CD4-positive, alpha-beta T cell treated with Interleukin-10 for 1 hour (primary cell): ENCODE measurements at regions not wholly inside any gene's neighbourhood (a gene's known extent, or its start where the extent isn't known, plus 50 kb on each side); places are given as distances from the start of the nearest gene placed in this dataset.

ENCODE experiments used
- DNase-seq: peaks from one replicate; pipeline ENCODE4 v3.0.0-alpha.2; 2020

- no peak for DNase-seq
Measured at GRCh38 chr12:87782838-87783237, 246.4 kb downstream of the C12orf50 start.

- no peak for DNase-seq
Measured at GRCh38 chr12:87779858-87780498, 249.2 kb downstream of the C12orf50 start.

- DNase-seq = no peak
Measured at GRCh38 chr12:87779016-87779415, 250.2 kb downstream of the C12orf50 start.

- no peak for DNase-seq
Measured at GRCh38 chr12:87778065-87778464, 251.1 kb downstream of the C12orf50 start.

GRCh38 chr12:87775784-87776183 lies 253.4 kb downstream of the C12orf50 start:
- no peak for DNase-seq

GRCh38 chr12:87775051-87775450 lies 254.2 kb downstream of the C12orf50 start:
- DNase-seq = no peak

GRCh38 chr12:87772401-87772800 lies 256.8 kb downstream of the C12orf50 start:
- no peak for DNase-seq

GRCh38 chr12:87768501-87769287 lies 260.5 kb downstream of the C12orf50 start:
- no peak for DNase-seq

GRCh38 chr12:87766044-87766443 lies 263.2 kb downstream of the C12orf50 start:
- DNase-seq = no peak

GRCh38 chr12:87760943-87761342 lies 268.3 kb downstream of the C12orf50 start:
- no peak for DNase-seq

- no peak for DNase-seq
Measured at GRCh38 chr12:87758271-87758670, 270.9 kb downstream of the C12orf50 start.

GRCh38 chr12:87756721-87757120 lies 272.5 kb downstream of the C12orf50 start:
- DNase-seq = no peak

- no peak for DNase-seq
Measured at GRCh38 chr12:87756111-87756510, 273.1 kb downstream of the C12orf50 start.

- DNase-seq = no peak
Measured at GRCh38 chr12:87728931-87729593, 300.1 kb downstream of the C12orf50 start.

- DNase-seq = no peak
Measured at GRCh38 chr12:87720967-87721366, 308.2 kb downstream of the C12orf50 start.

GRCh38 chr12:87704374-87704773 lies 324.8 kb downstream of the C12orf50 start:
- DNase-seq = no peak

GRCh38 chr12:87690236-87690810 lies 338.9 kb downstream of the C12orf50 start:
- no peak for DNase-seq

- DNase-seq = no peak
Measured at GRCh38 chr12:87689196-87689595, 340.0 kb downstream of the C12orf50 start.

GRCh38 chr12:87687362-87687761 lies 341.8 kb downstream of the C12orf50 start:
- no peak for DNase-seq

- no peak for DNase-seq
Measured at GRCh38 chr12:87685696-87686095, 343.5 kb downstream of the C12orf50 start.

- no peak for DNase-seq
Measured at GRCh38 chr12:87679251-87679650, 349.9 kb downstream of the C12orf50 start.

- DNase-seq = no peak
Measured at GRCh38 chr12:87678453-87678852, 350.7 kb downstream of the C12orf50 start.

- no peak for DNase-seq
Measured at GRCh38 chr12:87676731-87677130, 352.5 kb downstream of the C12orf50 start.

- DNase-seq = no peak
Measured at GRCh38 chr12:87671757-87672156, 357.4 kb downstream of the C12orf50 start.
